ENCODE measurements at regions not wholly inside any gene's neighbourhood (a gene's known extent, or its start where the extent isn't known, plus 50 kb on each side); places are given as distances from the start of the nearest gene placed in this dataset.
"Not testable (repeated sequence)": the region's sequence is repeated elsewhere in the genome, so short reads cannot be mapped to it uniquely, and the experiment has no call there.

- no peak overlapping the region for H3K4me3 Mint-ChIP-seq (ENCODE audit: unreplicated experiment)
- no peaks in the 10 kb centered on the region for H3K9me3 Mint-ChIP-seq (ENCODE audit: unreplicated experiment)
- POLR2A ChIA-PET = interaction anchor here (0.6 kb wide), 1 partner anchor 34 kb away, joined by 3 read pairs; no protein-coding TSS in a partner anchor
- BruUV-seq (replicated peaks) = no TSS peak
- no peaks in the 10 kb centered on the region for H3K27me3 Mint-ChIP-seq (ENCODE audit: insufficient read depth, unreplicated experiment)
- no peaks in the 10 kb centered on the region for H3K36me3 Mint-ChIP-seq (ENCODE audit: insufficient read depth, unreplicated experiment)
- CTCF ChIA-PET = interaction anchor here (1.2 kb wide), 1 partner anchor 59 kb away, joined by 3 read pairs; no protein-coding TSS in a partner anchor
- TF ChIP-seq CTCF (IDR thresholded peaks at IDR 0.05; ENCODE audit: unreplicated experiment) = no peak
- H3K27ac Mint-ChIP-seq (ENCODE audit: low read depth, unreplicated experiment) = no peak overlapping the region
- intact Hi-C loops (cut with micrococcal nuclease) = no loop called here
- no peak for DNase-seq (ENCODE audit: unreplicated experiment)
- H3K4me1 Mint-ChIP-seq (ENCODE audit: insufficient read depth, unreplicated experiment) = no peaks in the 10 kb centered on the region
Observed at GRCh38 chr3:176842914-176843313, 354.4 kb downstream of the TBL1XR1 start.

GRCh38 chr3:176840641-176841286, 356.5 kb downstream of the TBL1XR1 start:
- no peak for TF ChIP-seq CTCF (IDR thresholded peaks at IDR 0.05; ENCODE audit: unreplicated experiment)
- Mint-ChIP-seq H3K36me3 (ENCODE audit: insufficient read depth, unreplicated experiment) (no peaks in the 10 kb centered on the region), H3K4me1 (ENCODE audit: insufficient read depth, unreplicated experiment) (no peaks in the 10 kb centered on the region), H3K9me3 (ENCODE audit: unreplicated experiment) (no peaks in the 10 kb centered on the region), H3K27ac (ENCODE audit: low read depth, unreplicated experiment) (no peak overlapping the region), H3K4me3 (ENCODE audit: unreplicated experiment) (no peak overlapping the region), H3K27me3 (ENCODE audit: insufficient read depth, unreplicated experiment) (no peaks in the 10 kb centered on the region)
- POLR2A ChIA-PET = interaction anchor here (0.6 kb wide), 1 partner anchor 1003 kb away, joined by 3 read pairs; no protein-coding TSS in a partner anchor
- intact Hi-C loops (cut with micrococcal nuclease) = no loop called here
- CTCF ChIA-PET = interaction anchor here (0.7 kb wide), 1 partner anchor 1572 kb away, joined by 4 read pairs; no protein-coding TSS in a partner anchor
- no TSS peak for BruUV-seq (replicated peaks)
- DNase-seq (ENCODE audit: unreplicated experiment) = no peak

- Mint-ChIP-seq H3K27me3 (ENCODE audit: insufficient read depth, unreplicated experiment) (no peaks in the 10 kb centered on the region), H3K27ac (ENCODE audit: low read depth, unreplicated experiment) (no peak overlapping the region), H3K36me3 (ENCODE audit: insufficient read depth, unreplicated experiment) (no peaks in the 10 kb centered on the region), H3K4me3 (ENCODE audit: unreplicated experiment) (no peak overlapping the region), H3K9me3 (ENCODE audit: unreplicated experiment) (no peaks in the 10 kb centered on the region), H3K4me1 (ENCODE audit: insufficient read depth, unreplicated experiment) (no peaks in the 10 kb centered on the region)
- ChIA-PET POLR2A (interaction anchor here (0.7 kb wide), 1 partner anchor 780 kb away, joined by 3 read pairs; no protein-coding TSS in a partner anchor), CTCF (no interaction called here)
- BruUV-seq (replicated peaks) = no TSS peak
- intact Hi-C loops (cut with micrococcal nuclease) = no loop called here
- TF ChIP-seq CTCF (IDR thresholded peaks at IDR 0.05; ENCODE audit: unreplicated experiment) = no peak
- DNase-seq (ENCODE audit: unreplicated experiment) = no peak
Observed at GRCh38 chr3:176839901-176840300, 357.4 kb downstream of the TBL1XR1 start.

GRCh38 chr3:176839466-176839865, 357.8 kb downstream of the TBL1XR1 start:
- no peaks in the 10 kb centered on the region for H3K27me3 Mint-ChIP-seq (ENCODE audit: insufficient read depth, unreplicated experiment)
- H3K4me1 Mint-ChIP-seq (ENCODE audit: insufficient read depth, unreplicated experiment) = no peaks in the 10 kb centered on the region
- no peaks in the 10 kb centered on the region for H3K9me3 Mint-ChIP-seq (ENCODE audit: unreplicated experiment)
- H3K27ac Mint-ChIP-seq (ENCODE audit: low read depth, unreplicated experiment) = no peak overlapping the region
- H3K4me3 Mint-ChIP-seq (ENCODE audit: unreplicated experiment) = no peak overlapping the region
- ChIA-PET CTCF (no interaction called here), POLR2A (interaction anchor here (0.7 kb wide), 1 partner anchor 779 kb away, joined by 3 read pairs; no protein-coding TSS in a partner anchor)
- intact Hi-C loops (cut with micrococcal nuclease) = no loop called here
- no TSS peak for BruUV-seq (replicated peaks)
- no peaks in the 10 kb centered on the region for H3K36me3 Mint-ChIP-seq (ENCODE audit: insufficient read depth, unreplicated experiment)
- no peak for DNase-seq (ENCODE audit: unreplicated experiment)
- no peak for TF ChIP-seq CTCF (IDR thresholded peaks at IDR 0.05; ENCODE audit: unreplicated experiment)

- H3K9me3 Mint-ChIP-seq (ENCODE audit: unreplicated experiment); CTCF ChIA-PET; H3K27me3 Mint-ChIP-seq (ENCODE audit: insufficient read depth, unreplicated experiment); H3K4me1 Mint-ChIP-seq (ENCODE audit: insufficient read depth, unreplicated experiment); H3K4me3 Mint-ChIP-seq (ENCODE audit: unreplicated experiment); DNase-seq (ENCODE audit: unreplicated experiment); H3K27ac Mint-ChIP-seq (ENCODE audit: low read depth, unreplicated experiment); intact Hi-C loops (cut with micrococcal nuclease); H3K36me3 Mint-ChIP-seq (ENCODE audit: insufficient read depth, unreplicated experiment); BruUV-seq (replicated peaks); POLR2A ChIA-PET: not testable (repeated sequence)
Observed at GRCh38 chr3:176827244-176827643, 370.0 kb downstream of the TBL1XR1 start.

All from MCF 10A (cell line).